ENCODE measurements at regions not wholly inside any gene's neighbourhood (a gene's known extent, or its start where the extent isn't known, plus 50 kb on each side); places are given as distances from the start of the nearest gene placed in this dataset.

GRCh38 chr9:89722712-89723111 is 117.9 kb downstream of the GADD45G start:
- DNase-seq (ENCODE audit: low spot score in 2 of 2): peak in 1 of 2 donors; percentile 12
- 96% methylated on average over 6 of the region's 6 CpGs for WGBS
- Histone ChIP-seq H3K4me3 (no peak overlapping the region), H3K9me3 (no peaks in the 10 kb centered on the region), H3K27me3 (peaks cover 4% of the 10 kb centered on the region), H3K36me3 (no peaks in the 10 kb centered on the region), H3K27ac (no peak overlapping the region), H3K4me1 (no peaks in the 10 kb centered on the region)
- no peak for TF ChIP-seq POLR2A (IDR thresholded peaks at IDR 0.05)

GRCh38 chr9:89723469-89724100 is 118.8 kb downstream of the GADD45G start:
- no peaks in the 10 kb centered on the region for H3K9me3 ChIP-seq
- no peak overlapping the region for H3K4me3 ChIP-seq
- H3K27me3 ChIP-seq: peaks cover 4% of the 10 kb centered on the region
- DNase-seq (ENCODE audit: low spot score in 2 of 2): no peak
- WGBS: 37% methylated on average over 3 of the region's 3 CpGs
- H3K36me3 ChIP-seq: no peaks in the 10 kb centered on the region
- H3K27ac ChIP-seq: no peak overlapping the region
- H3K4me1 ChIP-seq: no peaks in the 10 kb centered on the region
- no peak for TF ChIP-seq POLR2AphosphoS5 (IDR thresholded peaks at IDR 0.05)
- no peak for TF ChIP-seq CTCF (IDR thresholded peaks at IDR 0.05)
- no peak for TF ChIP-seq EP300 (IDR thresholded peaks at IDR 0.05)
- TF ChIP-seq POLR2A (IDR thresholded peaks at IDR 0.05): no peak

GRCh38 chr9:89724659-89725058 is 119.8 kb downstream of the GADD45G start:
- 90% methylated on average over 4 of the region's 4 CpGs for WGBS
- no peak overlapping the region for H3K4me3 ChIP-seq
- peaks cover 4% of the 10 kb centered on the region for H3K27me3 ChIP-seq
- no peaks in the 10 kb centered on the region for H3K36me3 ChIP-seq
- DNase-seq (ENCODE audit: low spot score in 2 of 2): no peak
- H3K9me3 ChIP-seq: no peaks in the 10 kb centered on the region
- TF ChIP-seq POLR2AphosphoS5 (IDR thresholded peaks at IDR 0.05) (no peak), POLR2A (IDR thresholded peaks at IDR 0.05) (no peak), CTCF (IDR thresholded peaks at IDR 0.05) (no peak), EP300 (IDR thresholded peaks at IDR 0.05) (no peak)
- no peak overlapping the region for H3K27ac ChIP-seq
- no peaks in the 10 kb centered on the region for H3K4me1 ChIP-seq

GRCh38 chr9:89725271-89725670 is 120.5 kb downstream of the GADD45G start:
- TF ChIP-seq CTCF (IDR thresholded peaks at IDR 0.05): no peak
- no peak for TF ChIP-seq POLR2AphosphoS5 (IDR thresholded peaks at IDR 0.05)
- no peak for TF ChIP-seq EP300 (IDR thresholded peaks at IDR 0.05)
- TF ChIP-seq POLR2A (IDR thresholded peaks at IDR 0.05): no peak
- Histone ChIP-seq H3K27ac (no peak overlapping the region), H3K36me3 (no peaks in the 10 kb centered on the region), H3K9me3 (no peaks in the 10 kb centered on the region), H3K4me1 (no peaks in the 10 kb centered on the region), H3K4me3 (no peak overlapping the region), H3K27me3 (peaks cover 4% of the 10 kb centered on the region)
- 91% methylated on average over 1 of the region's 1 CpG for WGBS
- DNase-seq (ENCODE audit: low spot score in 2 of 2): no peak

GRCh38 chr9:89729954-89730530 is 125.2 kb downstream of the GADD45G start:
- Histone ChIP-seq H3K27me3 (peaks cover 4% of the 10 kb centered on the region), H3K9me3 (no peaks in the 10 kb centered on the region), H3K4me3 (no peak overlapping the region), H3K4me1 (no peaks in the 10 kb centered on the region), H3K27ac (no peak overlapping the region), H3K36me3 (no peaks in the 10 kb centered on the region)
- no peak for TF ChIP-seq POLR2AphosphoS5 (IDR thresholded peaks at IDR 0.05)
- no peak for TF ChIP-seq EP300 (IDR thresholded peaks at IDR 0.05)
- TF ChIP-seq POLR2A (IDR thresholded peaks at IDR 0.05): no peak
- no peak for TF ChIP-seq CTCF (IDR thresholded peaks at IDR 0.05)
- DNase-seq (ENCODE audit: low spot score in 2 of 2): no peak
- 76% methylated on average over 5 of the region's 5 CpGs for WGBS

Data from suprapubic skin (tissue), 4 donors.